ENCODE measurements at regions not wholly inside any gene's neighbourhood (a gene's known extent, or its start where the extent isn't known, plus 50 kb on each side); places are given as distances from the start of the nearest gene placed in this dataset.

- no peak; the same call in 1 of the 2 replicates for TF ChIP-seq ZNF614 (CRISPR knock-in tag; IDR thresholded peaks at IDR 0.05; ENCODE audit: borderline replicate concordance)
- no peak for TF ChIP-seq KLF13 (CRISPR knock-in tag; IDR thresholded peaks at IDR 0.05)
- TF ChIP-seq, protein P1, sequence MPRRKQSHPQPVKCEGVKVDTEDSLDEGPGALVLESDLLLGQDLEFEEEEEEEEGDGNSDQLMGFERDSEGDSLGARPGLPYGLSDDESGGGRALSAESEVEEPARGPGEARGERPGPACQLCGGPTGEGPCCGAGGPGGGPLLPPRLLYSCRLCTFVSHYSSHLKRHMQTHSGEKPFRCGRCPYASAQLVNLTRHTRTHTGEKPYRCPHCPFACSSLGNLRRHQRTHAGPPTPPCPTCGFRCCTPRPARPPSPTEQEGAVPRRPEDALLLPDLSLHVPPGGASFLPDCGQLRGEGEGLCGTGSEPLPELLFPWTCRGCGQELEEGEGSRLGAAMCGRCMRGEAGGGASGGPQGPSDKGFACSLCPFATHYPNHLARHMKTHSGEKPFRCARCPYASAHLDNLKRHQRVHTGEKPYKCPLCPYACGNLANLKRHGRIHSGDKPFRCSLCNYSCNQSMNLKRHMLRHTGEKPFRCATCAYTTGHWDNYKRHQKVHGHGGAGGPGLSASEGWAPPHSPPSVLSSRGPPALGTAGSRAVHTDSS (CRISPR knock-in tag; conservative IDR thresholded peaks at IDR 0.05): no peak
- TF ChIP-seq ZSCAN21 (CRISPR knock-in tag; IDR thresholded peaks at IDR 0.05; ENCODE audit: borderline replicate concordance): no peak
- no peak for TF ChIP-seq DPF2 (CRISPR knock-in tag; IDR thresholded peaks at IDR 0.05; ENCODE audit: borderline replicate concordance, low read depth)
- TF ChIP-seq NFE2L1 (CRISPR knock-in tag; IDR thresholded peaks at IDR 0.05; ENCODE audit: borderline replicate concordance): no peak
- TF ChIP-seq, protein P2, sequence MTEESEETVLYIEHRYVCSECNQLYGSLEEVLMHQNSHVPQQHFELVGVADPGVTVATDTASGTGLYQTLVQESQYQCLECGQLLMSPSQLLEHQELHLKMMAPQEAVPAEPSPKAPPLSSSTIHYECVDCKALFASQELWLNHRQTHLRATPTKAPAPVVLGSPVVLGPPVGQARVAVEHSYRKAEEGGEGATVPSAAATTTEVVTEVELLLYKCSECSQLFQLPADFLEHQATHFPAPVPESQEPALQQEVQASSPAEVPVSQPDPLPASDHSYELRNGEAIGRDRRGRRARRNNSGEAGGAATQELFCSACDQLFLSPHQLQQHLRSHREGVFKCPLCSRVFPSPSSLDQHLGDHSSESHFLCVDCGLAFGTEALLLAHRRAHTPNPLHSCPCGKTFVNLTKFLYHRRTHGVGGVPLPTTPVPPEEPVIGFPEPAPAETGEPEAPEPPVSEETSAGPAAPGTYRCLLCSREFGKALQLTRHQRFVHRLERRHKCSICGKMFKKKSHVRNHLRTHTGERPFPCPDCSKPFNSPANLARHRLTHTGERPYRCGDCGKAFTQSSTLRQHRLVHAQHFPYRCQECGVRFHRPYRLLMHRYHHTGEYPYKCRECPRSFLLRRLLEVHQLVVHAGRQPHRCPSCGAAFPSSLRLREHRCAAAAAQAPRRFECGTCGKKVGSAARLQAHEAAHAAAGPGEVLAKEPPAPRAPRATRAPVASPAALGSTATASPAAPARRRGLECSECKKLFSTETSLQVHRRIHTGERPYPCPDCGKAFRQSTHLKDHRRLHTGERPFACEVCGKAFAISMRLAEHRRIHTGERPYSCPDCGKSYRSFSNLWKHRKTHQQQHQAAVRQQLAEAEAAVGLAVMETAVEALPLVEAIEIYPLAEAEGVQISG (CRISPR knock-in tag; IDR thresholded peaks at IDR 0.05): no peak; the same call in 1 of the 2 replicates
- no peak for TF ChIP-seq MED8 (CRISPR knock-in tag; IDR thresholded peaks at IDR 0.05; ENCODE audit: insufficient replicate concordance)
- TF ChIP-seq, protein P3, sequence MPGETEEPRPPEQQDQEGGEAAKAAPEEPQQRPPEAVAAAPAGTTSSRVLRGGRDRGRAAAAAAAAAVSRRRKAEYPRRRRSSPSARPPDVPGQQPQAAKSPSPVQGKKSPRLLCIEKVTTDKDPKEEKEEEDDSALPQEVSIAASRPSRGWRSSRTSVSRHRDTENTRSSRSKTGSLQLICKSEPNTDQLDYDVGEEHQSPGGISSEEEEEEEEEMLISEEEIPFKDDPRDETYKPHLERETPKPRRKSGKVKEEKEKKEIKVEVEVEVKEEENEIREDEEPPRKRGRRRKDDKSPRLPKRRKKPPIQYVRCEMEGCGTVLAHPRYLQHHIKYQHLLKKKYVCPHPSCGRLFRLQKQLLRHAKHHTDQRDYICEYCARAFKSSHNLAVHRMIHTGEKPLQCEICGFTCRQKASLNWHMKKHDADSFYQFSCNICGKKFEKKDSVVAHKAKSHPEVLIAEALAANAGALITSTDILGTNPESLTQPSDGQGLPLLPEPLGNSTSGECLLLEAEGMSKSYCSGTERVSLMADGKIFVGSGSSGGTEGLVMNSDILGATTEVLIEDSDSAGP (CRISPR knock-in tag; IDR thresholded peaks at IDR 0.05; ENCODE audit: borderline replicate concordance): no peak
- TF ChIP-seq, protein P4, sequence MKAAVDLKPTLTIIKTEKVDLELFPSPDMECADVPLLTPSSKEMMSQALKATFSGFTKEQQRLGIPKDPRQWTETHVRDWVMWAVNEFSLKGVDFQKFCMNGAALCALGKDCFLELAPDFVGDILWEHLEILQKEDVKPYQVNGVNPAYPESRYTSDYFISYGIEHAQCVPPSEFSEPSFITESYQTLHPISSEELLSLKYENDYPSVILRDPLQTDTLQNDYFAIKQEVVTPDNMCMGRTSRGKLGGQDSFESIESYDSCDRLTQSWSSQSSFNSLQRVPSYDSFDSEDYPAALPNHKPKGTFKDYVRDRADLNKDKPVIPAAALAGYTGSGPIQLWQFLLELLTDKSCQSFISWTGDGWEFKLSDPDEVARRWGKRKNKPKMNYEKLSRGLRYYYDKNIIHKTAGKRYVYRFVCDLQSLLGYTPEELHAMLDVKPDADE (CRISPR knock-in tag; IDR thresholded peaks at IDR 0.05): no peak
- 0 out of 2 replicates have a peak, but pooled peaks have one; percentile 48 for TF ChIP-seq ZNF792 (CRISPR knock-in tag; IDR thresholded peaks at IDR 0.05)
- no peak for TF ChIP-seq ZNF101 (CRISPR knock-in tag; IDR thresholded peaks at IDR 0.05; ENCODE audit: borderline replicate concordance, low read depth)
- no peak for TF ChIP-seq MEF2D (CRISPR knock-in tag; IDR thresholded peaks at IDR 0.05)
- TF ChIP-seq SRSF1 (optimal IDR thresholded peaks at IDR 0.05; ENCODE audit: low read depth, low read length): no peak
- TF ChIP-seq FOXM1 (CRISPR knock-in tag; IDR thresholded peaks at IDR 0.05): no peak
- no peak for TF ChIP-seq NFE2L2 (IDR thresholded peaks at IDR 0.05; ENCODE audit: low read length)
- TF ChIP-seq ZNF235 (CRISPR knock-in tag; IDR thresholded peaks at IDR 0.05; ENCODE audit: borderline replicate concordance): no peak
- TF ChIP-seq RCOR2 (CRISPR knock-in tag; IDR thresholded peaks at IDR 0.05): no peak
- no peak for TF ChIP-seq NPAS2 (CRISPR knock-in tag; IDR thresholded peaks at IDR 0.05; ENCODE audit: borderline replicate concordance)
Measured at GRCh38 chr5:173689171-173689736, 72.8 kb upstream of the BOD1 start (continued).

Measured in HepG2 (cell line).